ENCODE measurements at regions not wholly inside any gene's neighbourhood (a gene's known extent, or its start where the extent isn't known, plus 50 kb on each side); places are given as distances from the start of the nearest gene placed in this dataset.

GRCh38 chr3:67832817-67833216 lies 178.4 kb upstream of the SUCLG2 start:
- Histone ChIP-seq H3K79me2 (ENCODE audit: insufficient read depth, low read length) (no peaks in the 10 kb centered on the region), H2AFZ (ENCODE audit: insufficient read depth, low read depth, low read length, poor library complexity, severe bottlenecking) (no peak overlapping the region), H4K20me1 (ENCODE audit: insufficient read depth, low read length) (no peaks in the 10 kb centered on the region), H3K4me3 (replicated peaks in 1 of 3; ENCODE audit: low read depth in 2 of 3, low read length in 3 of 3) (no peak overlapping the region), H3K4me1 (ENCODE audit: control insufficient read depth in 1 of 2, insufficient read depth in 2 of 2, low read length in 2 of 2) (no peaks in the 10 kb centered on the region), H3K9me3 (replicated peaks in 1 of 2; ENCODE audit: control insufficient read depth in 1 of 2, insufficient read depth in 1 of 2, low read length in 2 of 2) (peaks cover 8 to 12% of the 10 kb centered on the region in 2 donors), H3K4me2 (replicated peaks; ENCODE audit: extremely low read depth, low read length, poor library complexity, severe bottlenecking) (no peak overlapping the region), H3K9ac (ENCODE audit: insufficient read depth, low read length, poor library complexity, severe bottlenecking) (no peak overlapping the region), H3K27ac (ENCODE audit: low read depth in 1 of 2, low read length in 2 of 2) (no peak overlapping the region), H3K36me3 (replicated peaks in 1 of 2; ENCODE audit: control insufficient read depth in 1 of 2, insufficient read depth in 2 of 2, low read length in 2 of 2) (no peaks in the 10 kb centered on the region), H3K27me3 (ENCODE audit: control insufficient read depth in 2 of 2, insufficient read depth in 2 of 2, low read length in 2 of 2) (no peaks in the 10 kb centered on the region)
- no CpG with 5 or more reads among the region's 1 CpG for WGBS (ENCODE audit: insufficient coverage)
- TF ChIP-seq, protein P1, sequence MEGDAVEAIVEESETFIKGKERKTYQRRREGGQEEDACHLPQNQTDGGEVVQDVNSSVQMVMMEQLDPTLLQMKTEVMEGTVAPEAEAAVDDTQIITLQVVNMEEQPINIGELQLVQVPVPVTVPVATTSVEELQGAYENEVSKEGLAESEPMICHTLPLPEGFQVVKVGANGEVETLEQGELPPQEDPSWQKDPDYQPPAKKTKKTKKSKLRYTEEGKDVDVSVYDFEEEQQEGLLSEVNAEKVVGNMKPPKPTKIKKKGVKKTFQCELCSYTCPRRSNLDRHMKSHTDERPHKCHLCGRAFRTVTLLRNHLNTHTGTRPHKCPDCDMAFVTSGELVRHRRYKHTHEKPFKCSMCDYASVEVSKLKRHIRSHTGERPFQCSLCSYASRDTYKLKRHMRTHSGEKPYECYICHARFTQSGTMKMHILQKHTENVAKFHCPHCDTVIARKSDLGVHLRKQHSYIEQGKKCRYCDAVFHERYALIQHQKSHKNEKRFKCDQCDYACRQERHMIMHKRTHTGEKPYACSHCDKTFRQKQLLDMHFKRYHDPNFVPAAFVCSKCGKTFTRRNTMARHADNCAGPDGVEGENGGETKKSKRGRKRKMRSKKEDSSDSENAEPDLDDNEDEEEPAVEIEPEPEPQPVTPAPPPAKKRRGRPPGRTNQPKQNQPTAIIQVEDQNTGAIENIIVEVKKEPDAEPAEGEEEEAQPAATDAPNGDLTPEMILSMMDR (IDR thresholded peaks at IDR 0.05) = no peak
- H3K27ac Mint-ChIP-seq = no peak overlapping the region
- H3K4me3 Mint-ChIP-seq = no peak overlapping the region
- intact Hi-C loops (cut with micrococcal nuclease) = no loop called here
- no peaks in the 10 kb centered on the region for H3K36me3 Mint-ChIP-seq
- DNase-seq = no peak
- peaks cover 5 to 22% (median 12%) of the 10 kb centered on the region in 7 donors for H3K9me3 Mint-ChIP-seq
- no peaks in the 10 kb centered on the region for H3K4me1 Mint-ChIP-seq
- peaks cover 0 to 2% (median under 1%) of the 10 kb centered on the region in 3 donors for H3K27me3 Mint-ChIP-seq (ENCODE audit: low read depth in 3 of 3)

DNA sequence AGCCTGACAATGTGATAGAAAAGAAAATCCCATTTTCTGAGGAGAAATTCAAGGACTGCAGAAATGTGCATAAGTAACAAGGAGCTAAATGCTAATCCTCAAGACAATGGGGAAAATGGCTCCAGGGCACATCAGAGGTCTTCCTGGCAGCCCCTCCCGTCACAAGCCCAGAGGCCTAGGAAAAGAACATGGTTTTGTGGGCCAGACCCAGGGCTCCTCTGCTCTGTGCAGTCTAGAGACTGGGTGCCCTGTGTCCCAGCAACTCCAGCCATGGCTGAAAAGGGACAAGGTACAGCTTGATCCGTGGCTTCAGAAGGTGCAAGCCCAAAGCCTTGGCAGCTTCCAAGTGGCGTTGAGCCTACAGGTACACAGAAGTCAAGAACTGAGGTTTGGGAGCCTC lies 176.8 kb upstream of the SUCLG2 start:
- Histone ChIP-seq H3K9ac (ENCODE audit: insufficient read depth, low read length, poor library complexity, severe bottlenecking) (no peak overlapping the region), H3K27ac (ENCODE audit: low read depth in 1 of 2, low read length in 2 of 2) (no peak overlapping the region), H3K4me1 (ENCODE audit: control insufficient read depth in 1 of 2, insufficient read depth in 2 of 2, low read length in 2 of 2) (no peaks in the 10 kb centered on the region), H4K20me1 (ENCODE audit: insufficient read depth, low read length) (no peaks in the 10 kb centered on the region), H3K4me3 (replicated peaks in 1 of 3; ENCODE audit: low read depth in 2 of 3, low read length in 3 of 3) (no peak overlapping the region), H2AFZ (ENCODE audit: insufficient read depth, low read depth, low read length, poor library complexity, severe bottlenecking) (no peak overlapping the region), H3K36me3 (replicated peaks in 1 of 2; ENCODE audit: control insufficient read depth in 1 of 2, insufficient read depth in 2 of 2, low read length in 2 of 2) (no peaks in the 10 kb centered on the region), H3K9me3 (replicated peaks in 1 of 2; ENCODE audit: control insufficient read depth in 1 of 2, insufficient read depth in 1 of 2, low read length in 2 of 2) (peaks cover 3 to 12% of the 10 kb centered on the region in 2 donors), H3K79me2 (ENCODE audit: insufficient read depth, low read length) (no peaks in the 10 kb centered on the region), H3K4me2 (replicated peaks; ENCODE audit: extremely low read depth, low read length, poor library complexity, severe bottlenecking) (no peak overlapping the region), H3K27me3 (ENCODE audit: control insufficient read depth in 2 of 2, insufficient read depth in 2 of 2, low read length in 2 of 2) (no peaks in the 10 kb centered on the region)
- Mint-ChIP-seq H3K27ac (no peak overlapping the region), H3K4me3 (no peak overlapping the region), H3K9me3 (peaks cover 4 to 22% (median 10%) of the 10 kb centered on the region in 7 donors), H3K36me3 (no peaks in the 10 kb centered on the region), H3K4me1 (no peaks in the 10 kb centered on the region), H3K27me3 (ENCODE audit: low read depth in 3 of 3) (peaks cover 0 to 2% (median 0%) of the 10 kb centered on the region in 3 donors)
- 90% methylated on average over 3 of the region's 3 CpGs for WGBS (ENCODE audit: insufficient coverage)
- TF ChIP-seq, protein P1 (IDR thresholded peaks at IDR 0.05) = no peak
- DNase-seq = no peak
- intact Hi-C loops (cut with micrococcal nuclease) = no loop called here
